ENCODE measurements at regions not wholly inside any gene's neighbourhood (a gene's known extent, or its start where the extent isn't known, plus 50 kb on each side); places are given as distances from the start of the nearest gene placed in this dataset.

- in situ Hi-C loops (cut with HindIII; ENCODE audit: low sequenced_read_pairs): no loop called here
Measured at GRCh38 chr5:116363780-116364179, 210.8 kb downstream of the SEMA6A start.

GRCh38 chr5:116361979-116362577, 212.5 kb downstream of the SEMA6A start:
- in situ Hi-C loops (cut with HindIII; ENCODE audit: low sequenced_read_pairs): no loop called here

DNA sequence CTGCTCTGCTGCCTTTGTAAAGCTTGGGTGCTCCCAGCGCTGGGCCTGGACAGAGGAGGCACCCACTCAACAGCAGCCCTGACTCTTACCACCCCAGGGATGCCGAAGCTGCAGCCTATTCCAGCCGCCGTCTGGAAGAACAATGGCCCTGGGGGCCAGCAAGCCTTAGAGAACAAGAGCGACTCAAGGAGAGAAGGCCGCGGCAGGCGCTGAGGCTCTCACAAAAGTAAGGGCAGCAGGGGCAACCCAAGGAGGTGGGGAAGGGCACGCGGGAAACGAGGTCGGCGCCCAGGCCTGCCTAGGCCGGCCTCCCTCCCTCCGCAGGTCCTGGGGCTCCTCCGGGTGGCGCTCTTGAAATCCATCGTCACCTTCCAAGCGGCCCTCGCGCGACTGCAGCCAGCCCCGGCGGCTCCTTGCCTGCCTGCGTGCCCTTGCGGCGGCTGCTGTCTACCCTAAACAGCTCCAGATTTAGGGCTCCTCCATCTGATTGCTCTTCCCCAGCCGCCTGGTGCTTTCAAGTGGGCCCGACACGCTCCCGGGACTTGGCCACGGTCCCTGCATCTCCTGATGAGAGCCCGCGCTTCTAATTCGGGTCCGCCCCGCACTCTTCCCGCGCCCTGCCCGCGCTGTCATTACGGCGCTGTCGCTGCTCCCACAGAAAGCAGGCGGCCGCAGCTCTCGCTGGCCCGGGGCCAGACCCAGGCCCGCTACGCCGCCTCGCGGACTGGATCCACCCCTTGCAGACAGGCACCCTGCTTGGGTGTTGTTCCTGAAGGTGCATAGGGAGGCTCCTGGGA, 213.3 kb downstream of the SEMA6A start:
- in situ Hi-C loops (cut with HindIII; ENCODE audit: low sequenced_read_pairs): no loop called here

- in situ Hi-C loops (cut with HindIII; ENCODE audit: low sequenced_read_pairs): no loop called here
Measured at GRCh38 chr5:116360008-116360853, 214.4 kb downstream of the SEMA6A start.

DNA sequence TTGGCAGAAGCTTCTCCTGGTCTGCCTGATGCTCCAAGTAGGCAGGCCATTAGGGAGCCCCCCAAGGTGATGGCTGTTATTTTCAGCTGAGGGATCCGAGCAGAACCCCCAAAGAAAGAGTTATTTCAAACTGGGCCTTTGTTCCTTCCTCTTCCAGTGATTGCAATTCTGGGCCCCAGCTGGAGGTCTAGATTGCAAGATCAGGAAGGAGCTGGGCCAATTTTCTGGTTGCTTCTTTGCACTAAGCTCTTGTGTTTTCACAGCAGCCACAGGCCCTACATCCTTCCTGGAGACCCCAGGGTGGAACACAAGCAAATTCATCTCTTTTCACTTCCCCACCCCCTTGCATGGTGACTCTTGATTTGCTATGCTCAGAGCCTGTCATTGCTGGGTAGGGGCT, 215.0 kb downstream of the SEMA6A start:
- in situ Hi-C loops (cut with HindIII; ENCODE audit: low sequenced_read_pairs): no loop called here

GRCh38 chr5:116358911-116359418, 215.7 kb downstream of the SEMA6A start:
- in situ Hi-C loops (cut with HindIII; ENCODE audit: low sequenced_read_pairs): no loop called here

- in situ Hi-C loops (cut with HindIII; ENCODE audit: low sequenced_read_pairs): no loop called here
Measured at GRCh38 chr5:116358015-116358523, 216.6 kb downstream of the SEMA6A start.

GRCh38 chr5:116355819-116356601, 218.6 kb downstream of the SEMA6A start:
- in situ Hi-C loops (cut with HindIII; ENCODE audit: low sequenced_read_pairs): no loop called here

- in situ Hi-C loops (cut with HindIII; ENCODE audit: low sequenced_read_pairs): no loop called here
Measured at GRCh38 chr5:116354699-116355098, 219.9 kb downstream of the SEMA6A start.

DNA sequence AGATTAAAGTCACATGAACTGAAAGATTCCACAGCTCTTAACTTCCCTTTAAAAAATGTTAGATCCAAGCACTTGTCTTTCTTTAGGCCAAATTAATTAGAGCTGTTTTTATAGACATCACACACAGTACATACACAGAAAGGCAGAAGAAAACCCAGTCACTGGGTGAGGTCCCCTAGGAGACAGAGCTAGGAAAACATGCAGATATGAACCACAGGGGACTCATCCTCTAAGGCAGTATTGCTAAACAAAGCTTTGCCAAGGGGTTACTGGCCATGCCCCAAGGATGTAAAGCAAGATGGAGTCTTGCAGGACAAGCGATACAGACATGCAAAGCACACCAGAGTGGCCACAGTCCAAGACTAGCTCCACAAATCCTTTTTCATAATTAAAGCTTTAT, 227.0 kb downstream of the SEMA6A start:
- in situ Hi-C loops (cut with HindIII; ENCODE audit: low sequenced_read_pairs): loop anchor here (5.0 kb wide), 1 partner anchor 75 kb away; no protein-coding TSS in a partner anchor

- in situ Hi-C loops (cut with HindIII; ENCODE audit: low sequenced_read_pairs): no loop called here
Measured at GRCh38 chr5:116343961-116344360, 230.7 kb downstream of the SEMA6A start.

All from endothelial cell of hepatic sinusoid (primary cell).